CD14-positive monocyte (primary cell): ENCODE measurements at regions not wholly inside any gene's neighbourhood (a gene's known extent, or its start where the extent isn't known, plus 50 kb on each side); places are given as distances from the start of the nearest gene placed in this dataset.

ENCODE experiments used
- DNase-seq, 3 donors: peaks; one replicate each; pipeline ENCODE4 v3.0.0-alpha.2; 2011 to 2022
- H2AFZ ChIP-seq: 2 replicates; pipeline ENCODE4 v1.6.0; 2012; ENCODE audit warnings: mild to moderate bottlenecking, low read depth, low read length, inconsistent platforms; ENCODE audit not compliant: insufficient read depth, poor library complexity, severe bottlenecking
- H3K27ac ChIP-seq, 2 donors: 1 replicate in 1 of 2; 2 replicates in 1 of 2; pipeline ENCODE4 v1.5.1; 2012 to 2013; ENCODE audit warnings: low read length in 2 of 2, control low read depth in 1 of 2, inconsistent platforms in 1 of 2, low read depth in 1 of 2, mild to moderate bottlenecking in 1 of 2
- H3K27me3 ChIP-seq, 2 donors: one replicate each; pipeline versions ENCODE4 v1.6.0 to v1.6.1; 2011 to 2013; ENCODE audit warnings: low read length in 2 of 2; ENCODE audit not compliant: control insufficient read depth in 2 of 2, insufficient read depth in 2 of 2
- H3K36me3 ChIP-seq, 2 donors: replicated peaks in 1 of 2; 1 replicate in 1 of 2; 2 replicates in 1 of 2; pipeline versions ENCODE4 v1.5.1 to v1.6.1; 2012 to 2013; ENCODE audit warnings: low read length in 2 of 2, control low read depth in 1 of 2, inconsistent platforms in 1 of 2, mild to moderate bottlenecking in 1 of 2; ENCODE audit not compliant: insufficient read depth in 2 of 2, control insufficient read depth in 1 of 2
- H3K4me1 ChIP-seq, 2 donors: 1 replicate in 1 of 2; 2 replicates in 1 of 2; pipeline versions ENCODE4 v1.5.1 to v1.6.1; 2012 to 2013; ENCODE audit warnings: low read length in 2 of 2, control low read depth in 1 of 2, inconsistent platforms in 1 of 2, mild to moderate bottlenecking in 1 of 2, moderate library complexity in 1 of 2; ENCODE audit not compliant: insufficient read depth in 2 of 2, control insufficient read depth in 1 of 2
- H3K4me2 ChIP-seq: replicated peaks from 2 replicates; pipeline ENCODE3; 2012; ENCODE audit warnings: low read length, moderate library complexity, mild to moderate bottlenecking; ENCODE audit not compliant: poor library complexity, severe bottlenecking; ENCODE audit errors: extremely low read depth
- H3K4me3 ChIP-seq, 3 experiments: fragments of 200-600 bp in 1 of 3; sonication (generic) in 1 of 3; replicated peaks in 1 of 3; 1 replicate in 2 of 3; 2 replicates in 1 of 3; pipeline ENCODE4 v1.5.1; 2011 to 2013; ENCODE audit warnings: low read length in 3 of 3, mild to moderate bottlenecking in 3 of 3, control low read depth in 2 of 3, low read depth in 2 of 3, inconsistent platforms in 1 of 3, moderate library complexity in 1 of 3
- H3K79me2 ChIP-seq: 2 replicates; pipeline ENCODE4 v1.6.0; 2012; ENCODE audit warnings: mild to moderate bottlenecking, control low read depth, inconsistent platforms, low read length, moderate library complexity; ENCODE audit not compliant: insufficient read depth
- H3K9ac ChIP-seq: 2 replicates; pipeline ENCODE4 v1.6.0; 2017; ENCODE audit warnings: low read length, mild to moderate bottlenecking; ENCODE audit not compliant: insufficient read depth, poor library complexity, severe bottlenecking
- H3K9me3 ChIP-seq, 2 donors: replicated peaks in 1 of 2; 1 replicate in 1 of 2; 2 replicates in 1 of 2; pipeline versions ENCODE4 v1.5.1 to v1.6.1; 2012 to 2013; ENCODE audit warnings: low read length in 2 of 2, control low read depth in 1 of 2; ENCODE audit not compliant: control insufficient read depth in 1 of 2, insufficient read depth in 1 of 2
- H4K20me1 ChIP-seq: 2 replicates; pipeline ENCODE4 v1.6.0; 2012; ENCODE audit warnings: mild to moderate bottlenecking, low read length, control low read depth, moderate library complexity; ENCODE audit not compliant: insufficient read depth
- H3K27ac Mint-ChIP-seq, 7 donors: one replicate each; pipeline ENCODE4 v1.8.0; 2020; ENCODE audit warnings: mild to moderate bottlenecking in 7 of 7, mixed read lengths in 7 of 7, moderate library complexity in 6 of 7, inconsistent platforms in 2 of 7
- H3K27me3 Mint-ChIP-seq, 3 donors: one replicate each; pipeline ENCODE4 v1.8.0; 2021 to 2022; ENCODE audit warnings: low read depth in 3 of 3, mild to moderate bottlenecking in 3 of 3, mixed read lengths in 3 of 3, moderate library complexity in 3 of 3, inconsistent platforms in 1 of 3
- H3K36me3 Mint-ChIP-seq, 2 donors: one replicate each; pipeline ENCODE4 v1.8.0; 2020; ENCODE audit warnings: mixed read lengths in 2 of 2, inconsistent platforms in 1 of 2, mild to moderate bottlenecking in 1 of 2
- H3K4me1 Mint-ChIP-seq: one replicate; pipeline ENCODE4 v1.8.0; 2020; ENCODE audit warnings: mild to moderate bottlenecking, mixed read lengths
- H3K4me3 Mint-ChIP-seq, 2 donors: one replicate each; pipeline ENCODE4 v1.8.0; 2020; ENCODE audit warnings: mild to moderate bottlenecking in 2 of 2, mixed read lengths in 2 of 2, moderate library complexity in 1 of 2
- H3K9me3 Mint-ChIP-seq, 7 donors: one replicate each; pipeline ENCODE4 v1.8.0; 2020 to 2022; ENCODE audit warnings: mixed read lengths in 7 of 7, mild to moderate bottlenecking in 6 of 7, moderate library complexity in 6 of 7, inconsistent platforms in 2 of 7
- WGBS: methylation state at CpG from one replicate; pipeline ENCODE4 v1.1.5; 2013; ENCODE audit warnings: missing lambda C conversion rate; ENCODE audit not compliant: insufficient coverage; 5-methylcytosine and 5-hydroxymethylcytosine counted together
- intact Hi-C, 2 donors: fragments of 100-400 bp; cut with micrococcal nuclease; formaldehyde crosslinking; loops; one replicate each; pipeline versions ENCODE4 v1.15.0 to v1.15.1; 2023
- TF ChIP-seq, protein P1 (sequence below): fragments of 200-600 bp; IDR thresholded peaks from one replicate; pipeline ENCODE4 v1.8.0; 2022; ENCODE audit warnings: antibody characterized with exemption, mild to moderate bottlenecking

DNA sequence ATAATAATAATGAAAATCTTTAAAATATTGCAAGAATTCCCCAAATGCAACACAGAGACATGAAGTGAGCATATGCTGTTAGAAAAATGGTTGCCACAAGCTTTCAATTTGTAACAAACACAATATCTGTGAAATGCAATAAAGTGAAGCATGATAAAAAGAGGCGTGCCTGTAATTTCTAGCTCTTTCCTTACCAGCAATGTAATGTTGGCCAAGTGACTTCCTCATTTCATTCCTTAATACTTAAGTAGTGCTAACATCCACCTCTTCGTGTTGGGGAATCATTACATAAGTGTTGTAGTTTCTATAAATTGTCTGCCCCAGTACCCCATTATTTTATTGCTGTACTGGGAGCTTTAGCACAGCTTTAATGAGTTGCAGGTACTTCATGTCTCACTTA lies 1192.0 kb upstream of the CDH8 start:
- Mint-ChIP-seq H3K27me3 (peaks cover 0 to 2% (median 0%) of the 10 kb centered on the region in 3 donors), H3K27ac (no peak overlapping the region), H3K9me3 (peaks cover 0 to 3% (median 0%) of the 10 kb centered on the region in 7 donors), H3K4me3 (no peak overlapping the region), H3K4me1 (no peaks in the 10 kb centered on the region), H3K36me3 (no peaks in the 10 kb centered on the region)
- TF ChIP-seq, protein P1, sequence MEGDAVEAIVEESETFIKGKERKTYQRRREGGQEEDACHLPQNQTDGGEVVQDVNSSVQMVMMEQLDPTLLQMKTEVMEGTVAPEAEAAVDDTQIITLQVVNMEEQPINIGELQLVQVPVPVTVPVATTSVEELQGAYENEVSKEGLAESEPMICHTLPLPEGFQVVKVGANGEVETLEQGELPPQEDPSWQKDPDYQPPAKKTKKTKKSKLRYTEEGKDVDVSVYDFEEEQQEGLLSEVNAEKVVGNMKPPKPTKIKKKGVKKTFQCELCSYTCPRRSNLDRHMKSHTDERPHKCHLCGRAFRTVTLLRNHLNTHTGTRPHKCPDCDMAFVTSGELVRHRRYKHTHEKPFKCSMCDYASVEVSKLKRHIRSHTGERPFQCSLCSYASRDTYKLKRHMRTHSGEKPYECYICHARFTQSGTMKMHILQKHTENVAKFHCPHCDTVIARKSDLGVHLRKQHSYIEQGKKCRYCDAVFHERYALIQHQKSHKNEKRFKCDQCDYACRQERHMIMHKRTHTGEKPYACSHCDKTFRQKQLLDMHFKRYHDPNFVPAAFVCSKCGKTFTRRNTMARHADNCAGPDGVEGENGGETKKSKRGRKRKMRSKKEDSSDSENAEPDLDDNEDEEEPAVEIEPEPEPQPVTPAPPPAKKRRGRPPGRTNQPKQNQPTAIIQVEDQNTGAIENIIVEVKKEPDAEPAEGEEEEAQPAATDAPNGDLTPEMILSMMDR = no peak
- Histone ChIP-seq H3K4me2 (no peak overlapping the region), H3K9ac (no peak overlapping the region), H4K20me1 (no peaks in the 10 kb centered on the region), H3K4me1 (no peaks in the 10 kb centered on the region), H3K4me3 (no peak overlapping the region), H2AFZ (no peak overlapping the region), H3K27me3 (no peaks in the 10 kb centered on the region), H3K79me2 (no peaks in the 10 kb centered on the region), H3K36me3 (no peaks in the 10 kb centered on the region), H3K27ac (no peak overlapping the region), H3K9me3 (no peaks in the 10 kb centered on the region)
- intact Hi-C loops = no loop called here
- no peak for DNase-seq
- no CpG with 5 or more reads among the region's 2 CpGs for WGBS

DNA sequence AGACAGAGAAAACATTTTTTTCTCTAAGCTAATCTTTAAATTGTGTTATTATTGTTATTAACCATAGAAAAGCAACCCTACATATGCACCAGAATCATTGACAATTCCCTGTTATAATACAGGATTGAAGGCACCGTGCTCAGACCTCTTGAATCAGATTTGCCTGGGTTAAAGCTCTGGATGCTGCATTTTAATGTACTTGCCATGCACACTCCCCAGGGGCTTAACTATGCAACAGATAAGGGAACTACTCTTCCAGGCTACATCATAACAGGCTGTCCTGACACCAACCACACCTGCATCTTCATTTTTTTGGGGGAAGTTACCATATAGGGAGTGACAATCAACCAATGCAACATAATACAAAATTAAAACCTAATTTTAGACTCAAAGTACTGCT lies 1187.6 kb upstream of the CDH8 start:
- no peaks in the 10 kb centered on the region for H3K27me3 ChIP-seq
- DNase-seq = no peak
- H3K4me1 ChIP-seq = no peaks in the 10 kb centered on the region
- TF ChIP-seq, protein P1 = no peak
- no peak overlapping the region for H3K27ac Mint-ChIP-seq
- no peaks in the 10 kb centered on the region for H4K20me1 ChIP-seq
- H3K4me3 ChIP-seq = no peak overlapping the region
- H3K9ac ChIP-seq = no peak overlapping the region
- H3K27me3 Mint-ChIP-seq = peaks cover 0 to 2% (median 0%) of the 10 kb centered on the region in 3 donors
- no peaks in the 10 kb centered on the region for H3K79me2 ChIP-seq
- H3K4me1 Mint-ChIP-seq = no peaks in the 10 kb centered on the region
- H3K27ac ChIP-seq = no peak overlapping the region
- peaks cover 0 to 4% (median 2%) of the 10 kb centered on the region in 7 donors for H3K9me3 Mint-ChIP-seq
- H3K36me3 Mint-ChIP-seq = no peaks in the 10 kb centered on the region
- H3K4me3 Mint-ChIP-seq = no peak overlapping the region
- H3K9me3 ChIP-seq = no peaks in the 10 kb centered on the region
- WGBS = 100% methylated on average over 1 of the region's 1 CpG
- H3K4me2 ChIP-seq = no peak overlapping the region
- H3K36me3 ChIP-seq = no peaks in the 10 kb centered on the region
- H2AFZ ChIP-seq = no peak overlapping the region
- intact Hi-C loops = no loop called here
